SU-DHL-6 (cell line): ENCODE measurements at regions not wholly inside any gene's neighbourhood (a gene's known extent, or its start where the extent isn't known, plus 50 kb on each side); places are given as distances from the start of the nearest gene placed in this dataset.
"Not testable (repeated sequence)": the region's sequence is repeated elsewhere in the genome, so short reads cannot be mapped to it uniquely, and the experiment has no call there.

Source experiments
- H2AFZ ChIP-seq: fragments of 200-600 bp; sonication (generic); 2 replicates; pipeline ENCODE4 v1.6.1; 2014; ENCODE audit warnings: low read depth, mild to moderate bottlenecking, moderate library complexity, mixed read lengths, antibody characterized with exemption, low read length; ENCODE audit not compliant: severe bottlenecking
- H3F3A ChIP-seq: fragments of 200-600 bp; shearing (Covaris generic); 2 replicates; pipeline ENCODE4 v1.6.0; 2016; ENCODE audit warnings: antibody characterized with exemption, mild to moderate bottlenecking; ENCODE audit not compliant: insufficient read depth
- H3K27ac ChIP-seq: fragments of 200-600 bp; sonication (generic); 2 replicates; pipeline ENCODE4 v1.5.1; 2016; ENCODE audit warnings: low read depth, mild to moderate bottlenecking, low read length, moderate library complexity, mixed read lengths
- H3K27me3 ChIP-seq: fragments of 200-600 bp; sonication (generic), shearing (Covaris generic); 2 replicates; pipeline ENCODE4 v1.6.0; 2014; ENCODE audit warnings: mild to moderate bottlenecking, low read length
- H3K36me3 ChIP-seq: fragments of 200-600 bp; sonication (generic); 2 replicates; pipeline ENCODE4 v1.6.1; 2014; ENCODE audit warnings: mild to moderate bottlenecking, low read length, mixed read lengths
- H3K4me2 ChIP-seq: fragments of 300-600, 200-600 bp; shearing (Covaris generic), sonication (generic); 2 replicates; pipeline ENCODE4 v1.6.0; 2014; ENCODE audit warnings: low read length, low read depth, mild to moderate bottlenecking; ENCODE audit not compliant: poor library complexity, severe bottlenecking
- H3K4me3 ChIP-seq: fragments of 200-600 bp; sonication (generic); 2 replicates; pipeline ENCODE4 v1.5.1; 2014; ENCODE audit warnings: antibody characterized with exemption, low read length, mild to moderate bottlenecking, mixed read lengths; ENCODE audit not compliant: insufficient read depth, poor library complexity, severe bottlenecking
- H3K79me2 ChIP-seq: fragments of 200-600 bp; sonication (generic); 2 replicates; pipeline ENCODE4 v1.6.1; 2014; ENCODE audit warnings: mild to moderate bottlenecking, low read length, moderate library complexity; ENCODE audit not compliant: insufficient read depth
- H3K9ac ChIP-seq: fragments of 200-600 bp; sonication (generic); 2 replicates; pipeline ENCODE4 v1.7.0; 2014; ENCODE audit warnings: mild to moderate bottlenecking, low read length
- H3K9me2 ChIP-seq: fragments of 200-600 bp; sonication (generic); replicated peaks from 2 replicates; pipeline ENCODE4 v1.6.1; 2014; ENCODE audit warnings: low read length; ENCODE audit not compliant: insufficient read depth
- H3K9me3 ChIP-seq: fragments of 200-600 bp; sonication (generic); 2 replicates; pipeline ENCODE4 v1.6.1; 2014; ENCODE audit warnings: low read length, mixed read lengths; ENCODE audit not compliant: insufficient read depth
- H4K20me1 ChIP-seq: fragments of 200-600 bp; sonication (generic); 2 replicates; pipeline ENCODE4 v1.6.1; 2014; ENCODE audit warnings: low read depth, mild to moderate bottlenecking, antibody characterized with exemption, low read length, moderate library complexity, mixed read lengths
- EZH2phosphoT487 ChIP-seq: fragments of 200-600 bp; sonication (generic), shearing (Covaris generic); conservative IDR thresholded peaks from 2 replicates; pipeline ENCODE4 v1.6.1; 2018; ENCODE audit warnings: mild to moderate bottlenecking, antibody characterized with exemption, low read length, moderate library complexity, mixed read lengths
- TF ChIP-seq, protein P1 (sequence below): fragments of 200-600 bp; sonication (generic); IDR thresholded peaks from one replicate; pipeline ENCODE4 v1.5.1; 2017; ENCODE audit warnings: antibody characterized with exemption, mild to moderate bottlenecking, low read length, moderate library complexity; ENCODE audit not compliant: insufficient read depth, poor library complexity, severe bottlenecking

DNA sequence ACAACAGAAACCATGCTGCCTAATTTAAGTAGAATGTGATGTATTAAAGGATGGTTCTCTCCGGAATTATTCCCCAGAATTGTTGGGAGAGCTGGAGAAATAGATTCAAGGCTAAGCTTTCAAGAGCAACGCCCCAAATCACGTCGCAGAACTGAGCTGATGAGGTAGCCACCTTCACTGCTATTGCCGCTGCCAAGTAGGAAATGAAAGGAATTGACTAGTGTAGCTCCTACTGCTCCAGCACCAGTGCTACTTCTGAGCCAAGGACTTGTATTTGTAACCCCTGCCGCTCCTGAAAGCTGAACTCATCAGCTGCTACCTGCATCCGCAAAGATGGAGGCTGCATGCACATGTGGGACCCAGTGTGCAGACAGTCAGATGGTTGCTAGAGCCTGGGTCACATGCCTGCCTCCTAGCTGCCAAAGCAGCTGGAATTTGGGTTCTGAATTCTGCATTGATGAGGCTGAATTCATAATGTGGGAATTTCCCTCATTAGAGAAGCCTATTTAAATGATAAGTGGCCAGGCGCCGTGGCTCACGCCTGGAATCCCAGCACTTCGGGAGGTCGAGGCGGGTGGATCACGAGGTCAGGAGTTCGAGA, 173.9 kb downstream of the PDGFRA start:
- H3K27ac ChIP-seq: no peak overlapping the region
- H2AFZ ChIP-seq: no peak overlapping the region

DNA sequence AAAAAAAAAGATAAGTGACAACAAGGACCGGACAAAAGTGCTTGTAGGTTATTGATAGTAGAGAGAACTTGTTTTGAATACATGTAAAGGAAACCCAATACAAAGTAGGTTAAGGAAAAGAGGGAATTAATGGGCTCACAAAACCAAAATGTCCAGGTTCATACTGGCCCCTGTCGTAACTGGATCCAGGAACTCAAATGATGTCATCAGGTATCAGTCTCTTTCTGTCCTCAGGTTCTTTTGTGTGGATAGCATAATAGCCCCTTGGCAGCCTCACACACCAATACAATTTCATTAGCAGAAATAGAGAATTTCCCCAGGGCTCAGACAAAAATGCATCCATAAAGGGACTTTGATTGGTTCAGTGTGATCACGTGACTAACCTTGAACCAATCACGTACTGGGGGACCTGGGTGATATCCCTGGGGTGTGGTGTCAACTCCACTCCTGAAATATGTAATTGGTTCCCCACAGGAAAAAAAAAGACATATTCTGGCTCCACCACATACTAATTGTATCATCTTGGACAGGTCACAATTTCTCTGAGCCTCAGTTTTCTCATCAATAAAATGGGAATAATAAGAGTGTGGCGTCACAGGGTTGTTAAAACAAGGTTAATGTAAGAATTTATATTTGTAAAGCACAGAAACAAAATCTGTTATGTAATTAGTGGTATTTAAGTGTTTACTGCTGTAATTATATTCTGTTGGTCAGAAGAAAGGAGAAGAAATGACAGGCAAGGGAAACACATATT, 174.8 kb downstream of the PDGFRA start:
- no peak for TF ChIP-seq EZH2phosphoT487
- TF ChIP-seq, protein P1, sequence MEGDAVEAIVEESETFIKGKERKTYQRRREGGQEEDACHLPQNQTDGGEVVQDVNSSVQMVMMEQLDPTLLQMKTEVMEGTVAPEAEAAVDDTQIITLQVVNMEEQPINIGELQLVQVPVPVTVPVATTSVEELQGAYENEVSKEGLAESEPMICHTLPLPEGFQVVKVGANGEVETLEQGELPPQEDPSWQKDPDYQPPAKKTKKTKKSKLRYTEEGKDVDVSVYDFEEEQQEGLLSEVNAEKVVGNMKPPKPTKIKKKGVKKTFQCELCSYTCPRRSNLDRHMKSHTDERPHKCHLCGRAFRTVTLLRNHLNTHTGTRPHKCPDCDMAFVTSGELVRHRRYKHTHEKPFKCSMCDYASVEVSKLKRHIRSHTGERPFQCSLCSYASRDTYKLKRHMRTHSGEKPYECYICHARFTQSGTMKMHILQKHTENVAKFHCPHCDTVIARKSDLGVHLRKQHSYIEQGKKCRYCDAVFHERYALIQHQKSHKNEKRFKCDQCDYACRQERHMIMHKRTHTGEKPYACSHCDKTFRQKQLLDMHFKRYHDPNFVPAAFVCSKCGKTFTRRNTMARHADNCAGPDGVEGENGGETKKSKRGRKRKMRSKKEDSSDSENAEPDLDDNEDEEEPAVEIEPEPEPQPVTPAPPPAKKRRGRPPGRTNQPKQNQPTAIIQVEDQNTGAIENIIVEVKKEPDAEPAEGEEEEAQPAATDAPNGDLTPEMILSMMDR: no peak
- H4K20me1 ChIP-seq: no peaks in the 10 kb centered on the region
- H3K27ac ChIP-seq: no peak overlapping the region
- no peaks in the 10 kb centered on the region for H3K79me2 ChIP-seq
- H3K9me2 ChIP-seq: no peaks in the 10 kb centered on the region
- no peaks in the 10 kb centered on the region for H3K27me3 ChIP-seq
- H3K4me3 ChIP-seq: no peak overlapping the region
- H3K4me2 ChIP-seq: no peak overlapping the region
- no peaks in the 10 kb centered on the region for H3K9me3 ChIP-seq
- no peaks in the 10 kb centered on the region for H3F3A ChIP-seq
- no peak overlapping the region for H2AFZ ChIP-seq
- H3K36me3 ChIP-seq: no peaks in the 10 kb centered on the region
- no peak overlapping the region for H3K9ac ChIP-seq

More for the DNA sequence above, 173.9 kb downstream of the PDGFRA start:
- Histone ChIP-seq H3K27me3 (no peaks in the 10 kb centered on the region), H3K36me3 (no peaks in the 10 kb centered on the region), H3K4me2 (no peak overlapping the region), H4K20me1 (no peaks in the 10 kb centered on the region), H3F3A (no peaks in the 10 kb centered on the region), H3K9ac (no peak overlapping the region), H3K9me3 (no peaks in the 10 kb centered on the region), H3K9me2 (no peaks in the 10 kb centered on the region), H3K4me3 (no peak overlapping the region), H3K79me2 (no peaks in the 10 kb centered on the region)
- no peak for TF ChIP-seq EZH2phosphoT487
- TF ChIP-seq, protein P1: no peak

DNA sequence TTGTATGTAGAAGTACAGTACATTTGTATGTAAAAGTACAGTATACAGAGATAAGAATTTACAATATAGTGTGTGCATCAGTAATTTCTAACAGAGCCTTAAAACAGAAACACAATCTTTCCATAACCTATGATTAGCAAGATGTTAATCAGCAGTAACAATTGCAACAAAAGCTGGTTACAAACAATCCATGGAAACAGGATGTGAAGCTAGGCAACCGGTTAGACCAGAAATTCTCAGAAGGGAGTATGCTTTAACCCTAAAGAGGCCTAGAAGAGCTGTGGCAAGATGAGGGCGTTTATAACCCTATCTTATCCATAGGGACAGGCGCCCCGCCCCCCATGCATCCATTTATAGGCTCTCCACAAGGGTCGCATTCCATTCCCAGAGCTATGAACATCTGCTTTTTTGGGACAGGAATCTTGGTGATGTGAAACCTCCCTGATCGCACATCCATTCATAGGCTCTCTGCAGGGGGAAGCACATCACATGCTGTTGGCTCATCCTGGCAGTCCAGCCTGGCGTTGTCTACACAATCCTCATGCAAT, 180.3 kb downstream of the PDGFRA start:
- not testable (repeated sequence) for H3K4me3 ChIP-seq, H3K4me2 ChIP-seq, H3K9me3 ChIP-seq, H3F3A ChIP-seq, H3K79me2 ChIP-seq, H4K20me1 ChIP-seq, H3K9me2 ChIP-seq, H2AFZ ChIP-seq, H3K36me3 ChIP-seq, H3K27me3 ChIP-seq, H3K27ac ChIP-seq, H3K9ac ChIP-seq

DNA sequence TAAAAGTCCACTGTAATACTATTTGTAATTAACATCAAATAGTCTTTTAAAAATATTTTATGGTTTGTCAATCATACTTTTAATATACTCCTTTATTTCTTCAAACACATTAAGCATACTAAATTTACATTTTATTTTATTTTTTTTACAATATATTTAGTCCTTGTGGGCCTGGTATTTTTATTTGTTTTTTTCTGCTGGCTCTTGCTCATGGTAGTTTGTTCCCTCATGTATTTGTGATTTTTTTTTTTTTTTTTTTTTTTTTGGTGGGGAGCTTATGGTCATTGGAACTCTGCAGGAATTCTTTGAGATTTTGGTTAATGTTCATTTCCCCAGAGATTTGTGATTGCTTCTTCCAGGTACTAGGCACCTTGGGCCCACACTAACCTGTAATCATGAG, 185.5 kb downstream of the PDGFRA start:
- no peak overlapping the region for H3K4me2 ChIP-seq
- H4K20me1 ChIP-seq: no peaks in the 10 kb centered on the region
- no peak for TF ChIP-seq EZH2phosphoT487
- TF ChIP-seq, protein P1: no peak
- H3K36me3 ChIP-seq: no peaks in the 10 kb centered on the region
- H3K4me3 ChIP-seq: no peak overlapping the region
- no peaks in the 10 kb centered on the region for H3F3A ChIP-seq
- H3K27me3 ChIP-seq: no peaks in the 10 kb centered on the region
- no peaks in the 10 kb centered on the region for H3K9me3 ChIP-seq
- no peak overlapping the region for H2AFZ ChIP-seq
- H3K27ac ChIP-seq: no peak overlapping the region
- H3K9me2 ChIP-seq: no peaks in the 10 kb centered on the region
- no peaks in the 10 kb centered on the region for H3K79me2 ChIP-seq
- H3K9ac ChIP-seq: no peak overlapping the region
